NCI-H524 treated with DMSO at 0.1 percent for 48 hours (cell line): ENCODE measurements at regions not wholly inside any gene's neighbourhood (a gene's known extent, or its start where the extent isn't known, plus 50 kb on each side); places are given as distances from the start of the nearest gene placed in this dataset.
"Not testable (repeated sequence)": the region's sequence is repeated elsewhere in the genome, so short reads cannot be mapped to it uniquely, and the experiment has no call there.

Experiments
- DNase-seq: peaks from one replicate; lab custom pipeline; 2025; lab: John Stamatoyannopoulos, UW

DNA sequence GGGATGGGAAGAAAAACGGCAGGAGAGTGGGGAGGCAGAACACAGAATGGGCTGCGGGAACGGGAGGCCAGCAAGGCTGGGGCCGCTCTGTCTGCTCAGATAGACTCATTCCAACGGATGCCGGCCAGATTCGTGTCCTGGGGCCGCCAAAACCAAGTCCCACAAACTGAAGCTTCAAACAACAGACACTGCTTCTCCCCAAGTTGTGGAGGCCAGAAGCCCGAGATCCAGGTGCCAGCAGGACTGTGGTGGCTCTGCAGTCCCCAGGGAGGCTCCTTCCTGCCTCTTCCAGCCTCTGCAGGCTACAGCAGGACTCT is 100.6 kb downstream of the ADRA2C start:
- DNase-seq = no peak

DNA sequence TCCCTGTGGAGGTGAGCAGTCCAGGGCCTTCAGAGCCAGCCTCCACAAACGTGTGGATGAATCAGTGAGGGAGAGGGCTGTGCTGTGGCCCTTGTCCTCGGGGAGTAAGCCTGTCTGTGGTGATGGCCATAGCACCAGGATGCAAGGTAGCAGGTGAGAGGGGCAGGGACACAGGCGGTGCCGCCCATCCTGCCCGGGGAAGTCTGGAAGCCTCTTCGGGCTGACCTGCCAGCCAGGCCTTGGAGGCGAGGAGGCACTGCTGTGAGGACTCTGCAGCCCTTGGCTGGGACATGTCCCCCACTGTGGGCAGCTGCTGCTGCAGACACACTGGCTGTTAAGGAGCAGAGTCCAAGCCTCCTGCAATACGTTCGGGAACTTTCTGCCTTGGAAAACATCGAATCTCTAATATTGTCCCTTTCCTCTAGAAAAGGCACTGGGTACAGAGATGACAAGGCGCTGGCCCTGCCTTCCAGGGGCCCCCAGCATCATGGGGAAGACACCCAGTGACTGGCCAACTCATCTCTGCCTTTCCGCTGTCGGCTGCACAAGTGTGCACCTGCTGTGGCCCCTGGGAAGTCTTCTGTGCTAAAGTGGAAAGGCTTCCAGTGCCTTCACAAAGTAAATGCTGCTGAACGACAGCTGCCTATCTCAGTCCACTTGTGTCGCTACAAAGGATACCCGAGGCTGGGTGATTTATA is 101.4 kb downstream of the ADRA2C start:
- DNase-seq = no peak

DNA sequence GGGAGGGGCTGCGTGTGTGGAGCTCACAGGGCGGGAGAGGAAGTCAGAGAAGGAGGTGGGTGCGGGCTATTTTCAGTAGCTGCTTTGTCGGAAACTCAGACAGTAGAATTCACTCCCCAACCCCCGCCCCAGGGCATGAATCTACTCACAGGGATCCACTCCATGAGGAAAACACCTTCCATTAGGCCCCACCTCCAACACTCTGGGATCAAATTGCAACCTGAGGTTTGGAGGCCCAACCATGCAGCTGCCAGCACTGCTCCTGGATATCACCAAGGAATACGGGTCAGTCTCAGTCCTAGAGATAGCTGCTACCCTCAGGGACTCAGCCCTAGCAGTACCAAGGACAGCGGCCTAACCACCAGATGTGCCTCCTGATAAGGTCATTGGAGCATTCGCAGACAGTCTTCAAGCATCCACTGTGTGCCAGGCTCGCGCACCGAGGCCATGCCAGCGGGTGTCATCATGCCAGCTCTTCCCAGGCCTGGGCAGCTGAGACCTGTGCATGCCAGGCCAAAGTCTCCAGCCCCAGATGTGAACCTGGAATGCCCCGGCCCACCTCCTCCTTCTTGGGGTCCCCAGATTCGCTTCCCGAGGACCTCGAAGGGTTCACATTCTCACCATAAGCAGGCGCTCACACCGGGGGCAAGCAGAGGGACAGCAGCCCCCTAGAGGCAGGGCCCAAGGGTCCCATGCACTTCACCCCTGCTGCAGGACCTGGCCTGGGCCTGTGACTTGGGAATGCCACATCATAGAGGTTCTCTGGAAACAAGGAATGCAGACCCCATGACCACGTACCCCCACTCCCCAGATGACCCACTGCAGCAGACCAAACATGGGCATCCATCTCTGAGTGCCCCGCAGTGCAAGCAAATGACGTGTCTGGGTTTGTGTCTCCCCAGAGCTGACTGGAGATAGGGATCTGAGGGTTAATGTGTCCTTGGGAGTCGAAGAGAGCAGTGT is 102.3 kb downstream of the ADRA2C start:
- DNase-seq = no peak

DNA sequence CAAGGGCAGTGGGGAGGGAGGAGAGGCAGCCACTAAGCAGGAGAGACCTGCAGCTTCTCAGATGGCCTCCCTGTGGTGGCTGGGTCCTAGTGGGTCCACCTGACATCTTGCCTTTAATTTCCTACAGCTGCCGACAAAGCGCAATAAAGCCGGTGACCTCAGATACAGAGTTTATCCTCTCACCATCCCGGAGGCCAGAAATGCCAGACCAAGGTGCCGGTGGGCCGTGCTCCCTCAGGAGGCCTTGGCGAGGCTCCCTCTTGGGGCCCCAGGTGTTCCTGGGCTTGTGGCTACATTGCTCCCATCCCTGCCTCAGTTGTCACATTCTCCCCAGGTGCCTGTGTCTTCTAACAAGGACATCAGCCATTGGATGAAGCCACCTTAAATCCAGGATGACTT is 103.0 kb downstream of the ADRA2C start:
- no peak for DNase-seq

DNA sequence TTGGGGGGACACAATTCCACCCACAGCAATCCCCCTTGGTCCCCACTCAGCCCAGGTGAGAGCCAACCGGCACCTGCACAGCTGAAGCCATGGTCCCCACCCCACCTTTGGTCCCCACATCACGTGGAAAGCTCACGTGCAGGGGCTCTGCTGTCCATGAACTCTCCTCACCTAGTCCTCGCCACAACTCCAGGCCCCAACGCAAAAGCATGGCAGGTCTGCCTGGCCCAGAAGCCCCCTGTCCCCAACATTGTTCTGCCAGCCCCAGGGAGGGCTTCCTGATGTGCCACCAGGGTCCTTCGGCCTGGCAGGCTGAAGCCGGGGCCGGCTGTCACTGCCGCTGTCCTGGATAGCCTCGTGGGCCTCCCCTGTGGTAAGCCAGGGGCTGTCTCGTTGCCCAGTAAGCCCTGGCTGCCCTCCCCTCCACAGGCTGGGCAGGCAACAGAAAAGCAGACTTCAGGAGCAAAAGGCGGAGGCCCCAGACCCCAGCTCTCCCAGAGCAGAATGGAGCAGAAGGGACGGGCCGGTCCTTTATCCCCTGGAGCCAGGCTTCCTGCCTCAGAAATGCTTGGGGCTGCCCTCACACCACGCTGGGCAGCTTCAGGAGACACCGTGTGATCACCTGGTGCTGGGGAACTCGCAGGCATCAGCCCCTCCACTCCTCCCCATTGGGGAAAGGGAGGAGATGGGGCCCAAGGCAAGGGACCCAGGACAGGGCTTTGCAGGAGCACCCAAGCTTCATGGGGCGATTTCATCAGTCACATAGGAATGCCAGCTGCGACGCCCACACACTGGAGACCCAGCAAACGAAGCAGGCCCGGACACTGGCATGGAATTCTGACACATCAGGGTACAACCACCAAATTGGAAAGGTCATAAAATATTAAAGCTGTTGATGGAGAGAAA is 103.7 kb downstream of the ADRA2C start:
- DNase-seq = no peak

DNA sequence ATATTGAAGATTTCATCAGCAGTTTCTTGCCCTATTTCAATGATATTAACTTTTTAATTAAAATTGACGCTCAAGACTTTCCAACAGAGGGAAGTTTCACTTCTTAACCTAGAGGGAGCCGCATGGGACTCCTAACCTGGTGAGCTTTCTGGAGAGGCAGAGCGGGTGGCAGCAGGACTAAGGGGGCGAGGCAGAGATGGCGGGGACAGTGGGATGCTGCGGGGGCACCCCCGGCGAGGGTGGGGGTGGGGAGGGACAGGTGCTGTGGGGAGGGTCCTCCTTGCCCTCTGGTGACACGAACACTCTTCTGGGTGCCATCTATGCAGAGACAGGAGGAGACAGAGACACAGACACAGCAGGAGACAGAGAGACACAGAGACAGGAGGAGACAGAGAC is 104.4 kb downstream of the ADRA2C start:
- no peak for DNase-seq

DNA sequence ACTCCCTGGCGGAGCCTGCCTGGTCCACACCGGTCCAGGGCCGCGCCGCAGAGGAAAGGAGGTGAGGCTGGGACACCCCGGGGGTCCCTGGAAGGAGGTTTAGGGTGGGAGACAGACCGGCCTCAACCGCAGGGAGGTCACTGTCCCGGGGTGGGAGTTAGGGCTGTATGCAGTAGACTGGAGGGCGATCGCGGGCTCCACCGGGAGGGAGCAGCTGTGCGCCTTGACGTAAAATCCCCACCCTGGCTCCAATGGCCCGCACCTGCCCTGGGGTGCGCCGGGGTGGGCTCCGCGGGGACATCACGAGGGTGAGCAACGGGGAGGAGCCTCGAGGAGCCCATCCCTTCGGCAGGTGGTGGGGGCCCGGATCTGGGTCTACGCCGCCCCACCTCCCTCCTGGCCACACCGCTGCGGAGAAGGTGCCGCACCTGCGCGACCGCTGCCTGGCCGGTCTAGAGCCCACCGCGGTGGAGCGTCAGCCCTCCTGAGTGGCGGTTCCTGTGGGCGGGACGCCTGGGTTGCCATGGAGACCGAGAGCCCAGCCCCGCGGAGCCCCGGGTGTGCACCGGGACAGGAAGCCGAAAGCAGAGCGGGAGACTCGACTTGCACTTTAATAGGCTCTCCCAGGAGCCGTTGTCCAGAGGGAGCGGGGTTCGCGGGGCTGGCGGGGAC is 105.1 kb downstream of the ADRA2C start:
- no peak for DNase-seq

DNA sequence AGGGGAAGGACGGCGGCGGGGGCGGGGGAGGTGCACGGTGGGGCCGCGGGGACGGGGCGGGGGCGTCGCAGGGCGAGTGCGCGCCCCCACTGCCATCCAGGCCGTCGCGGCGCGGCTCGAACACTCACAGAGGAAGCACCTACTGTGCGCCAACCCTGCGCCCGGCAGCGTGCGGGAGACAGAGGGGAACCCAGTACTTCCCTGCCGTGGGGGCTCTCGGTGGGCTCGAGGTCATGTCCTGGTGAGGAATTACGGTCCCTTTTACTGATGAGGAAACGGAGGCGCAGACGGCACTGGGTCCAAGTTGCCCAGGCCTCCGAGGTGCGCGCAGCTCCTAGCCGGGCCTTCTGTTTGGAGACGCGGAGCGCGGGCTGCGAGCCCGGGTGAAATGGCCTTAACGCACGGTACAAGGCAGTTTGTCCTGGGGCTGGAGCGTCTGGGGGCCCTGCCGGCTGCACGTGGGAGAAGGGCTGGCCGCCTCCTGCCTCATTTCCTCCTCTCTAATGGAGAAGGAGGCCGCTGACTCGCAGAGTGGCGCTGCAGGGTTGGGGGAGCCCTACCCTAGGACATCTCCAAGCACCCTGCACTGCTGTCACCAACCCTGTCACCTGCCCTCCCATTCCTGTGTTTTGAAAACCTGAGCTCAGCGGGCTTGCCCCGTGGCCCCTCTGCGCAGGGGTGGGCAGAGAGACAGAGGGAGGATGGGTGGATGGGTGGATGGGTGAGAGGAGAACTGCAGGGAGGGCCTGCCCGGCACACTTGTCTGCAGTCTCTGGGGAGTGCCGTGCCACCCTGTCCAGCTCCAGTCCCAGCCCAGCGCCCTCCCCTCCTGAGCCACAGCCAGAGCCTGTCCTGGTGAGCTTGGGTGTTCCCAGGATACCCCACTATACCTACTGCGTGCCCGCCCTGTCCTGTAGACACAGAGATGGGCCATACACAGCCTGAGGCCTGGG is 106.0 kb downstream of the ADRA2C start:
- DNase-seq = no peak

DNA sequence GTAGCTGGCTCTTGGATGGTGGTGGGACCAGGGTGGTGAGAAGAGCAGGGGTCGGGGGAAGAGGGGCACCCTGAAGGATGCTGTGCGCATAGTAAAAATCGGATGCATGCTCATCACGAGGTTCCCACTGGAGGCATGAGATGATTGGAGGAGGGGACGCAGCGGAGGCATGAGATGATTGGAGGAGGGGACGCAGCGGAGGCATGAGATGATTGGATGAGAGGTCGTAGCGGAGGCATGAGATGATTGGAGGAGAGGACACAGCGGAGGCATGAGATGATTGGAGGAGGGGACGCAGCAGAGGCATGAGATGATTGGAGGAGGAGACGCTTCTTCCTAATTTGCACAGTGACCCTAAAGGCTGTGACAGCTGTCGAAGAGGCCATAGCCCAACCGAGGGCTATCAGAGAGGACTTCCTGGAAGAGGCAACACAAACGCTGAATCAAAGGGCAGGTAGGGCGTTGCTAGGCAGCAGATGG is 106.7 kb downstream of the ADRA2C start:
- DNase-seq = no peak

DNA sequence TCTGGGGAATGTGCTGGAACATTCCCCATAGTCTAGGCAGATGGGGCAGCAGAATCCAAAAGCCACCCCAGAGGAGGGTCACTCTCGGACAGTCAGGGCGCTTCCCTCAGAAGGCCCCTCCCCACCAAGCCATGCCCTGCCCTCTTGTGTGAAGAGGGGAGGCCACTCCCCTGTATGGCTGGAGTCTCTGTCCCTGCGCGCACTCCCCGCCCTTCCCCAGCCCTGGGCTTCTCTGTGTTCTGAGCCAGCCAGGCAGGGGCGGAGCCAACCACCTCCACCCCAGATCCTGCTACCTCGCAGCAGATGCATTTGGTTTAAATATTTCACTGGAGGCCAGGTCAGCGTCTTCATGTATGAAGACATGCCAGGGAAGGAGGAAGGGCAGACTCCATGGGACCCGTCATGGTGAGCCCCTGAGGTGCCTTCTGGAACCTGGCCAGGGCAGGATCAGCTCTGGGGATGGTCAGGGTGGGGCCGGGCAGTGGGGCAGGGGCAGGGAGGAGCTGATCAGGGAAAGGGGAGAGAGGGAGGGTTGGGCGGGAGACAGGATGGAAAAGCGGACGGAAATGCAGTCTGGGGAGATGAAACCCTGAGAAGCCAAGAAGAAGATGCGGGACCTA is 107.3 kb downstream of the ADRA2C start:
- no peak for DNase-seq

DNA sequence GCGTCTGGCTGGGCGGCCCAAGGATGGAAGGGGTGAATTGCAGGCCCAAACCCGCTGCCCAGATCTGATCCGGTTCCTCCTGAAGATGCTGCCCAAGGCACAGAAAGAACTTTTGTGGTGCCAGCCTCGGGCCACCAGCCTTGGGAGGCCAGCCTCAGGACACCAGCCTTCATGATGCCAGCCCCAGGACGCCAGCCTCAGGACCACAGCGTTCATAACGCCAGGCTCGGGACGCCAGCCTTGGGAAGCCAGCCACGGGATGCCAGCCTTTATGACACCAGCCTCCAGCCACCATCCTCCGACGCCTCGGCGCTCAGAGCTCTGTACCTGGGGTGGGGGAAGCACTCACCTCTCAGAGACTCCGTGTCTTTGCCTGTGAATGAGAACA is 107.8 kb downstream of the ADRA2C start:
- DNase-seq = no peak

DNA sequence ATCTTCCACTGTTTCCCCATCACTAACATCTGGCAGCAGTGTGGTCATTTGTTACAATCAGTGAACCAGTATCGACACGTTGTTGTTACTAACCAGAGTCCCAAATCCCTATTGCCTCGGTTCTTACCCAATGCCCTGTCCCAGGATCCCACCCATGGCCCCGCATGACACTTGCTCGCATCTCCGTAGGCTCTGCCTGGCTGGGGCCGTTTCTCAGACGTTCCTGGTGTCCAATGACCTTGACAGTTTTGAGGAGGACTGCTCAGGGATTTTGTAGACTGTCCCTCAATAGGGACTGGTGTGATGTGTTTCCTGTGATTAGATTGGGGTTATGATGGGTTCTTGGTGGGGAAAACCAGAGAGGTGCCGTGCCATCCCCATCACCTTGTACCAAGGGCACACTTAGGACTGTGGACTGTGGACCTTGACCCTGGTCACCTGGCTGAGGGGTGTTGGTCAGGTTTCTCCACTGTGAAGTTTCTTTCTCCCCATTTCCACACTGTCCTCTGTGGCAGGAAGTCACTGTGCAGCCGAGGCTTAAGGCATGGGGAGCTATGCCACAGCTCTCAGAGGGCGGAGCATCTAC is 108.4 kb downstream of the ADRA2C start:
- no peak for DNase-seq

DNA sequence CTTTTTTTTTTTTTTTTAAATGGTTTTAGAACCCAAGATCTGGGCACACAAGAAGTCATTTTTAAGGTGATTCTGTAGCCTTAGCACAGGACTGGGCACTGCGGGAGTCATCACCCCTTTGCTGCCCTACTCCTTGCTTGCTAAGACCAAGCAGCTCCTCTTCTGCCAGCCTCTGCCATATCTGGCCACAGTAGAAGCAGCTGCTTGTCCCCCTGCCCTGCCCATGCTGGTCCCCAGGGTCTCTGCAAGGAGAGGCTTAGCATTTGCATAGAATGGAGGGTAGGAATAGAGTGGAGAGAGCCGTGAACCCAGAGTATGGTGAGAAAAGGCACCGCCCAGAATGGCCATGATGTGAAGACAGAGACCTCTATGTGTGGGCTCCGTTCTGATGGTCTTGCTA is 109.3 kb downstream of the ADRA2C start:
- DNase-seq = no peak

DNA sequence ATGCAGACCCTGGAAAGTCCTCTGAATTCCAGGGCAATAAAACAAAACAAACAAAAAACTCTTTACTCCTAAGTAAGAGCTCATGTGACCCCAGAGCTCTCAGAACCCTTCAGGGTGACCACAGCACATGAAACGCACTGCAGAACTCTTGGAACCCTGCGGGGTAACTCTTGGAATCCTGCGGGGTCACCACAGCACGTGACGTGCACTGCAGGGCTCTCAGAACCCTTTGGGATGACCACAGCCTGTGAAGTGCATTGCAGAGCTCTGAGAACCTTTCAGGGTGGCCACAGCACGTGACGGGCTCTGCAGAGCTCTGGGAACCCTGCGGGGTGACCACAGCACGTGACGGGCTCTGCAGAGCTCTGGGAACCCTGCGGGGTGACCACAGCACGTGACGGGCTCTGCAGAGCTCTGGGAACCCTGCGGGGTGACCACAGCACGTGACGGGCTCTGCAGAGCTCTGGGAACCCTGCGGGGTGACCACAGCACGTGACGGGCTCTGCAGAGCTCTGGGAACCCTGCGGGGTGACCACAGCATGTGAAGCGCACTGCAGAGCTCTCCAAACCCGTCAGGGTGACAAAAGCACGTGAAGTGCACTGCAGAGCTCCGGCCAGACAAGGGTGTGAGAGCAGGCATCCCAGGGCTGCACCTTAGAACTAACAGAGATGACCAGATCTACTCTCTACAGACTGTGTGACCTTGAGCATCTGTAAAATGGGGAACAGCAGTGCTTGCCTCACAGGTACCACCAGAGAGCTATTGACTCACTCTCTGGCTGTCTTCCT is 110.1 kb downstream of the ADRA2C start:
- DNase-seq = not testable (repeated sequence)

DNA sequence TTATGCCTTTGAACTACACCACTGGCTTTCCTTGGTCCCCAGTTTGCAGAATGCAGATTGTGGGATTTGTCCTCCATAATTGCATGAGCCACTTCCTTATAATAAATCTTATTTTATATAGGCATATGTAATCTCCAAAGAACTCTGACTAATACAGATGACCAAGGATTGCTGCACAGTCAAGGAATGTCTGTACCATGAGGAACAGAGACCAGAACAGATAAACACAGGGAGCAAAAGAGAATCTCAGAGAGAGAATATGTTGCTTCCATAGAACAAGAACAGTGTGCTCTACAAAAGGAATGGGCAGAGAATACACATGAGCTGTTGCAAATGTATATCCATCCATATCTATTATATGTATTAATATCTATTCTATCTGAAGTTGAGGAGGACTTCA is 111.1 kb downstream of the ADRA2C start:
- DNase-seq = no peak

DNA sequence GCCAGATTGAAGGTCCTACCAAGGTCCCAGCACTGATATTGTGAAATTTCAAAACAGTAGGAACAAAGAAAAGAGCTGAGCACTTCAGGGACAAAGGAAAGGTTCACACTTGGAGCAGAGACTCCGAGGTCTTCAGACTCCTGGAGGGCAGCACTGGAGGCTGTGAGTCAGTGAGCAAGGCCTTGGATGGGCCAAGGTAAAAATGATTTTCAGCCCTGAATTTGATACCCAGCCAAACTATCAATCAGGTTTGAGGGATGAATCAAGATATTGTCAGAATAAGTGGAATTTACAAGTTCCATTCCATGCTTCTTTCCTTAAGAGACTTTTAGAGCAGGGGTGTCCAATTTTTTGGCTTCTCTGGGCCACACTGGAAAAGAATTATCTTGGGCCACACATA is 111.7 kb downstream of the ADRA2C start:
- DNase-seq = no peak

DNA sequence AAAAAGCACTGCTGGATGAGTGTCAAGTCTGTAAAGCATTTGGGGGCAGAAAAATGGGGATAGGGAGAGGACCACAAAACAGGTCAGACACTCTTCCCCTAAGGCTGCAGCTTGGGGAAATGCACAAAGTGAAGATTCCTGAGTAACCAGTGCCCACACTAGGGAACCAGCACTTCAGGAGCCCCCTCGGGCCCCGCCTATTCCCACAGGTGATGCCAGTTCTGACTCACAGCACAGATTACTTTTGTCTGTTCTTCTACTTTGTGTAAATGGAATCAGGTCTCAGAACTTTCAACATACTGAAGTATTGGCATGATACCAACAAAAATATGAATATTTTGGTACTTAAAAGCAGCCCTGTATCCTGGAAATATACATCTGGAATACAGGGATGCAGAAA is 112.5 kb downstream of the ADRA2C start:
- no peak for DNase-seq

DNA sequence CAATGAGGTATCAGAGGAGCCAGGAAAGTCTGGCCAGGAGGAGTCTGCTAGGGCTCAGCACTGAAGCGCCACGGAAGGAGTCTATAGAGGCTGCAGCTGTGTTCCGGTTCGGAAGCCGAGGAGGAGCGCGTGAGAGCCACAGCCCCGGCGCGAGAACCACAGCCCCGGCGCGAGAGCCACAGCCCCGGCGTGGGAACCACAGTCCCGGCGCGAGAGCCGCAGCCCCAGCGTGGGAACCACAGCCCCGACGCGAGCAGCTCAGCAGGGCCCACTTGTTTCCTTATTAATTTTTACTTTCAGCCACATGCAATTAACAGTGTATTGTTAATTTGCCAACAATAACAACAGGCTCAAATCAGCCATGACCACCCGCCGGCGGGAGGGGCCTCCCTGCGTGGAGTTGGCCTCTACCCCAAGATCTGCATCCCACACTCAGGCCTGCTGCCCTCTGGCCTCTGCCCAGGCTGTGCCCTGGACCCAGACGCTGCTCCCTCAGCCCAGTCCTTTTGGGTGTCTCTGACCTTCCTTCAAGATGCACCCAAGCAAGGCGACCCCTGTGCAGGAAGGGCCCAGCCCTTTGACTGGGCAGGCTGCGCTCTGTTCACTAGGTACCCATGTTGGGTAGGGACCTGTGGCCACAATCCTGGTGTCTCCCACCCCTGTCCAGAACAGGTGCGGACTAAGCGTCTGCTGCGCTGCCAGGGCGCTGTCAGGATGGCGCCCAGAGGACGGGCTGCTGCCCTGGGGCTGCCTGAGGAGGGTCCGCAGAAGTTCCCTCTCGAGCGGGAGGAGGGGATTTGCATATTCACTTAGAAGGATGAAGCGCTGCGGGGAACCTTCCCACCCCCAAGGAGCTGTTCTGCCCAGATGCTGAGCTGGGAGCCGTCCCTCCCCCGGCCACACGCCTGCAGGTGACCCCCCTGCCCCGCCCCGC is 113.8 kb downstream of the ADRA2C start:
- DNase-seq = no peak
